Endothelial cell of umbilical vein (primary cell): ENCODE measurements at regions not wholly inside any gene's neighbourhood (a gene's known extent, or its start where the extent isn't known, plus 50 kb on each side); places are given as distances from the start of the nearest gene placed in this dataset.

ENCODE experiments used
- BruUV-seq: library from RNA; stranded (reverse); fragments of 400-500 nt; replicated peaks from 2 replicates; lab custom pipeline; 2021; lab: Mats Ljungman, UMichigan
- CTCF ChIA-PET: fragments of 300-600, 350-600 bp; sonication (Branson Sonifier 250); formaldehyde crosslinking; loops from one replicate; lab custom pipeline; 2021; ENCODE audit warnings: antibody characterized with exemption, inconsistent platforms; lab: Charles Lee
- POLR2A ChIA-PET: fragments of 300-600, 350-600 bp; sonication (Branson Sonifier 250); formaldehyde crosslinking; loops from one replicate; lab custom pipeline; 2021; ENCODE audit warnings: antibody characterized with exemption, inconsistent platforms; lab: Charles Lee
- DNase-seq: peaks from one replicate; pipeline ENCODE4 v3.0.0-alpha.2; 2011; ENCODE audit warnings: low read depth, low spot score
- FAIRE-seq: peaks from 2 replicates; lab custom pipeline; 2011; peaks lifted over from hg19 to GRCh38; lab: Jason Lieb, UNC
- H2AFZ ChIP-seq: 2 replicates; pipeline ENCODE4 v1.6.0; 2012; ENCODE audit warnings: low read depth, low read length, control low read depth, inconsistent platforms
- H3K27ac ChIP-seq: 2 replicates; pipeline ENCODE4 v1.5.1; 2011; ENCODE audit warnings: low read depth, mild to moderate bottlenecking, control low read depth, low read length, moderate library complexity; ENCODE audit not compliant: insufficient read depth
- H3K27me3 ChIP-seq, 2 experiments: 2 replicates each; pipeline versions ENCODE4 v1.6.0 to v1.6.1; 2011; ENCODE audit warnings: low read length in 2 of 2, mixed read lengths in 1 of 2; ENCODE audit not compliant: control insufficient read depth in 2 of 2, insufficient read depth in 2 of 2
- H3K36me3 ChIP-seq, 2 experiments: 2 replicates in 1 of 2; 3 replicates in 1 of 2; pipeline ENCODE4 v1.5.1; 2011; ENCODE audit warnings: low read length in 2 of 2, mild to moderate bottlenecking in 1 of 2, moderate library complexity in 1 of 2; ENCODE audit not compliant: control insufficient read depth in 2 of 2, insufficient read depth in 2 of 2; ENCODE audit errors: extremely low read depth in 1 of 2
- H3K4me1 ChIP-seq: 3 replicates; pipeline ENCODE4 v1.5.1; 2011; ENCODE audit warnings: mild to moderate bottlenecking, low read length; ENCODE audit not compliant: control insufficient read depth, insufficient read depth; ENCODE audit errors: extremely low read depth
- H3K4me2 ChIP-seq: 2 replicates; pipeline ENCODE4 v1.6.1; 2011; ENCODE audit warnings: low read length, control low read depth, mixed read lengths; ENCODE audit not compliant: insufficient read depth
- H3K4me3 ChIP-seq, 3 experiments: fragments of 200-600 bp in 1 of 3; sonication (generic), shearing (Covaris generic) in 1 of 3; replicated peaks in 1 of 3; 2 replicates each; pipeline ENCODE4 v1.5.1; 2011 to 2016; ENCODE audit warnings: control low read depth in 3 of 3, low read length in 3 of 3, mild to moderate bottlenecking in 2 of 3, inconsistent platforms in 1 of 3, low read depth in 1 of 3, moderate library complexity in 1 of 3; ENCODE audit not compliant: insufficient read depth in 1 of 3
- H3K79me2 ChIP-seq: 2 replicates; pipeline ENCODE4 v1.6.0; 2012; ENCODE audit warnings: low read length, inconsistent platforms; ENCODE audit not compliant: control insufficient read depth, insufficient read depth
- H3K9ac ChIP-seq: replicated peaks from 2 replicates; pipeline ENCODE3; 2011; ENCODE audit warnings: low read length, control low read depth; ENCODE audit not compliant: insufficient read depth; ENCODE audit errors: extremely low read depth
- H3K9me1 ChIP-seq: replicated peaks from 3 replicates; pipeline ENCODE4 v1.6.0; 2011; ENCODE audit warnings: mild to moderate bottlenecking, low read length; ENCODE audit not compliant: control insufficient read depth, insufficient read depth; ENCODE audit errors: extremely low read depth
- H3K9me3 ChIP-seq: replicated peaks from 2 replicates; pipeline ENCODE4 v1.5.1; 2012; ENCODE audit warnings: low read length, inconsistent platforms; ENCODE audit not compliant: control insufficient read depth, insufficient read depth
- H4K20me1 ChIP-seq: replicated peaks from 2 replicates; pipeline ENCODE3; 2011; ENCODE audit warnings: mild to moderate bottlenecking, low read length; ENCODE audit not compliant: control insufficient read depth, insufficient read depth; ENCODE audit errors: extremely low read depth
- CTCF ChIP-seq, 2 donors: IDR thresholded peaks; 1 replicate in 1 of 2; 2 replicates in 1 of 2; pipeline ENCODE4 v1.5.1; 2011; ENCODE audit warnings: low read length in 2 of 2, mild to moderate bottlenecking in 2 of 2, moderate library complexity in 2 of 2, control low read depth in 1 of 2, inconsistent platforms in 1 of 2, low read depth in 1 of 2; ENCODE audit not compliant: insufficient read depth in 1 of 2; ENCODE audit errors: extremely low read depth in 1 of 2
- EZH2 ChIP-seq: IDR thresholded peaks from 2 replicates; pipeline ENCODE4 v1.6.1; 2012; ENCODE audit warnings: borderline replicate concordance, low read depth, mild to moderate bottlenecking, moderate library complexity, low read length, inconsistent platforms; ENCODE audit not compliant: severe bottlenecking
- FOS ChIP-seq: IDR thresholded peaks from 2 replicates; pipeline ENCODE4 v1.6.1; 2011; ENCODE audit warnings: mild to moderate bottlenecking, low read length, moderate library complexity, borderline replicate concordance; ENCODE audit not compliant: insufficient read depth
- GATA2 ChIP-seq: IDR thresholded peaks from 2 replicates; pipeline ENCODE4 v1.7.0; 2011; ENCODE audit warnings: low read depth, mild to moderate bottlenecking, moderate library complexity, mixed read lengths, low read length; ENCODE audit not compliant: insufficient read length, insufficient read depth
- JUN ChIP-seq: IDR thresholded peaks from 2 replicates; pipeline ENCODE4 v1.6.1; 2011; ENCODE audit warnings: borderline replicate concordance, low read depth; ENCODE audit not compliant: insufficient read length, insufficient read depth
- MAX ChIP-seq: IDR thresholded peaks from 2 replicates; pipeline ENCODE4 v1.6.1; 2011; ENCODE audit not compliant: insufficient read depth, insufficient read length
- MYC ChIP-seq: IDR thresholded peaks from one replicate; pipeline ENCODE4 v1.6.1; 2011; ENCODE audit warnings: mild to moderate bottlenecking, low read depth, low read length
- POLR2A ChIP-seq: IDR thresholded peaks from 2 replicates; pipeline ENCODE4 v1.6.1; 2012; ENCODE audit warnings: low read depth, mild to moderate bottlenecking, control low read depth, low read length
- POLR2AphosphoS5 ChIP-seq: IDR thresholded peaks from 2 replicates; pipeline ENCODE4 v1.6.1; 2012; ENCODE audit warnings: low read depth, mild to moderate bottlenecking, control low read depth, low read length, moderate library complexity; ENCODE audit not compliant: insufficient read depth
- dilution Hi-C: fragments of 300-500 bp; cut with MboI; formaldehyde crosslinking; loops from one replicate; pipeline ENCODE4 v1.15.0; 2019; ENCODE audit warnings: low sequenced_read_pairs; ENCODE audit not compliant: extremely low pct_ligation_motif_present
- intact Hi-C: fragments of 100-400 bp; cut with micrococcal nuclease; formaldehyde crosslinking; loops from one replicate; pipeline ENCODE4 v1.10.0; 2022

GRCh38 chr12:58357511-58357910, 416.1 kb downstream of the ATP23 start:
- Histone ChIP-seq H3K9me3 (no peaks in the 10 kb centered on the region), H2AFZ (no peak overlapping the region), H3K4me1 (no peaks in the 10 kb centered on the region), H3K4me3 (no peak overlapping the region), H3K27ac (no peak overlapping the region), H3K9ac (no peak overlapping the region), H3K79me2 (no peaks in the 10 kb centered on the region), H3K27me3 (no peaks in the 10 kb centered on the region), H3K9me1 (no peaks in the 10 kb centered on the region), H3K4me2 (no peak overlapping the region), H3K36me3 (no peaks in the 10 kb centered on the region), H4K20me1 (no peaks in the 10 kb centered on the region)
- FAIRE-seq (no peak), DNase-seq (no peak)
- ChIA-PET CTCF (interaction anchor here (0.8 to 1.8 kb wide), 4 partner anchors 11 to 807 kb away, joined by 3 to 8 read pairs (median 4); no protein-coding TSS in a partner anchor), POLR2A (no interaction called here)
- BruUV-seq: no TSS peak
- no peak for TF ChIP-seq MAX
- TF ChIP-seq CTCF (IDR thresholded peaks at IDR 0.05; ENCODE audit: extremely low read depth in 1 of 2, insufficient read depth in 1 of 2, low read depth in 1 of 2, low read length in 2 of 2): no peak
- TF ChIP-seq EZH2: no peak
- no peak for TF ChIP-seq GATA2
- no peak for TF ChIP-seq FOS
- no peak for TF ChIP-seq POLR2A
- no peak for TF ChIP-seq MYC
- TF ChIP-seq JUN: no peak
- TF ChIP-seq POLR2AphosphoS5: no peak
- dilution Hi-C loops: no loop called here
- intact Hi-C loops: no loop called here
